Thyroid gland (tissue), 4 donors: ENCODE measurements at regions not wholly inside any gene's neighbourhood (a gene's known extent, or its start where the extent isn't known, plus 50 kb on each side); places are given as distances from the start of the nearest gene placed in this dataset.
"Not testable (repeated sequence)": the region's sequence is repeated elsewhere in the genome, so short reads cannot be mapped to it uniquely, and the experiment has no call there.

Experiments
- DNase-seq, 2 donors: peaks; one replicate each; pipeline ENCODE4 v3.0.0-alpha.2; 2019
- H3K27ac ChIP-seq, 3 donors: fragments of 200-600 bp; sonication (generic); 1 replicate in 2 of 3; 2 replicates in 1 of 3; pipeline ENCODE4 v1.5.1; 2016 to 2019; ENCODE audit warnings: mild to moderate bottlenecking in 1 of 3, moderate library complexity in 1 of 3
- H3K27me3 ChIP-seq: fragments of 200-600 bp; sonication (generic); one replicate; pipeline ENCODE4 v1.5.1; 2019
- H3K36me3 ChIP-seq, 2 donors: fragments of 200-600 bp; sonication (generic); one replicate each; pipeline ENCODE4 v1.5.1; 2016 to 2019
- H3K4me1 ChIP-seq, 2 donors: fragments of 200-600 bp; sonication (generic); one replicate each; pipeline ENCODE4 v1.5.1; 2017 to 2019
- H3K4me3 ChIP-seq, 3 donors: fragments of 200-600 bp; sonication (generic); replicated peaks in 1 of 3; 1 replicate in 2 of 3; 2 replicates in 1 of 3; pipeline ENCODE4 v1.5.1; 2016; ENCODE audit warnings: mild to moderate bottlenecking in 1 of 3
- H3K9me3 ChIP-seq: fragments of 200-600 bp; sonication (generic); one replicate; pipeline ENCODE4 v1.5.1; 2017
- CTCF ChIP-seq, 6 experiments: fragments of 200-600 bp in 3 of 6; fragments of 450-650 bp in 3 of 6; sonication (generic) in 3 of 6; IDR thresholded peaks; one replicate each; pipeline ENCODE4 v1.5.1; 2016 to 2019; ENCODE audit warnings: antibody characterized with exemption in 6 of 6, mild to moderate bottlenecking in 2 of 6, inconsistent platforms in 1 of 6, moderate library complexity in 1 of 6
- POLR2A ChIP-seq, 2 donors: fragments of 450-650 bp; IDR thresholded peaks; one replicate each; pipeline ENCODE4 v1.6.1; 2017; ENCODE audit warnings: antibody characterized with exemption in 2 of 2, mild to moderate bottlenecking in 2 of 2, moderate library complexity in 1 of 2
- WGBS, 2 donors: methylation state at CpG; one replicate each; pipeline ENCODE4 v1.1.5; 2017; 5-methylcytosine and 5-hydroxymethylcytosine counted together
- intact Hi-C: fragments of 100-400 bp; cut with DNase I; formaldehyde crosslinking; loops from one replicate; pipeline ENCODE4 v1.15.1; 2023

- intact Hi-C loops, result no loop called here
- 79 to 89% methylated on average over 6 of the region's 6 CpGs for WGBS, 2 donors
- no peaks in the 10 kb centered on the region for H3K27me3 ChIP-seq
Measured at GRCh38 chr5:106985174-106985573, 685.6 kb downstream of the EFNA5 start.

GRCh38 chr5:106979178-106979577, 691.6 kb downstream of the EFNA5 start:
- H3K4me1 ChIP-seq, H3K27ac ChIP-seq, H3K4me3 ChIP-seq, H3K36me3 ChIP-seq, DNase-seq, H3K27me3 ChIP-seq, H3K9me3 ChIP-seq, intact Hi-C loops: not testable (repeated sequence)
- WGBS, 2 donors, result 85 to 92% methylated on average over 11 of the region's 11 CpGs

More at GRCh38 chr5:106985174-106985573, 685.6 kb downstream of the EFNA5 start:
- no peaks in the 10 kb centered on the region for H3K36me3 ChIP-seq
- no peak for DNase-seq
- H3K27ac ChIP-seq, result no peak overlapping the region
- H3K9me3 ChIP-seq, result no peaks in the 10 kb centered on the region
- H3K4me1 ChIP-seq, result no peaks in the 10 kb centered on the region
- TF ChIP-seq CTCF (IDR thresholded peaks at IDR 0.05), result no peak
- TF ChIP-seq POLR2A (IDR thresholded peaks at IDR 0.05), result no peak
- H3K4me3 ChIP-seq, result no peak overlapping the region

- H3K4me1 ChIP-seq, result not testable (repeated sequence)
Measured at GRCh38 chr5:106978582-106979165, 692.1 kb downstream of the EFNA5 start.

GRCh38 chr5:106976363-106976762, 694.4 kb downstream of the EFNA5 start:
- Histone ChIP-seq H3K9me3 (no peaks in the 10 kb centered on the region), H3K27ac (no peak overlapping the region), H3K36me3 (no peaks in the 10 kb centered on the region), H3K27me3 (no peaks in the 10 kb centered on the region), H3K4me1 (no peaks in the 10 kb centered on the region), H3K4me3 (no peak overlapping the region)
- TF ChIP-seq CTCF (IDR thresholded peaks at IDR 0.05), result no peak
- TF ChIP-seq POLR2A (IDR thresholded peaks at IDR 0.05), result no peak
- intact Hi-C loops, result no loop called here
- DNase-seq, result no peak
- 75 to 76% methylated on average over 3 of the region's 3 CpGs for WGBS, 2 donors

More at GRCh38 chr5:106978582-106979165, 692.1 kb downstream of the EFNA5 start:
- intact Hi-C loops, H3K4me3 ChIP-seq, H3K27me3 ChIP-seq, H3K27ac ChIP-seq, H3K9me3 ChIP-seq, DNase-seq, H3K36me3 ChIP-seq: not testable (repeated sequence)
- 90% methylated on average over 13 of the region's 13 CpGs for WGBS, 2 donors

- Histone ChIP-seq H3K4me3 (no peak overlapping the region), H3K27ac (no peak overlapping the region), H3K4me1 (no peaks in the 10 kb centered on the region), H3K36me3 (no peaks in the 10 kb centered on the region), H3K27me3 (no peaks in the 10 kb centered on the region), H3K9me3 (no peaks in the 10 kb centered on the region)
- WGBS, 2 donors, result 49 to 61% methylated on average over 2 of the region's 2 CpGs
- intact Hi-C loops, result no loop called here
- DNase-seq, result no peak
- no peak for TF ChIP-seq POLR2A (IDR thresholded peaks at IDR 0.05)
- TF ChIP-seq CTCF (IDR thresholded peaks at IDR 0.05), result no peak
Measured at GRCh38 chr5:106974272-106974671, 696.5 kb downstream of the EFNA5 start.

- TF ChIP-seq POLR2A (IDR thresholded peaks at IDR 0.05), result no peak
- no peak for TF ChIP-seq CTCF (IDR thresholded peaks at IDR 0.05)
- H3K4me3 ChIP-seq, result no peak overlapping the region
- no peaks in the 10 kb centered on the region for H3K36me3 ChIP-seq
- WGBS, 2 donors, result 92 to 95% methylated on average over 4 of the region's 4 CpGs
- H3K9me3 ChIP-seq, result no peaks in the 10 kb centered on the region
- no peak for DNase-seq
- H3K4me1 ChIP-seq, result no peaks in the 10 kb centered on the region
- H3K27me3 ChIP-seq, result no peaks in the 10 kb centered on the region
- intact Hi-C loops, result no loop called here
- H3K27ac ChIP-seq, result no peak overlapping the region
Measured at GRCh38 chr5:106966686-106967315, 703.9 kb downstream of the EFNA5 start.
